K562 (cell line): ENCODE measurements at regions not wholly inside any gene's neighbourhood (a gene's known extent, or its start where the extent isn't known, plus 50 kb on each side); places are given as distances from the start of the nearest gene placed in this dataset.

ENCODE experiments used
- ATAC-seq: fragments of 200-7000 bp; cut with Tn5 transposase; 3 replicates; pipeline ENCODE4 v1.9.1; 2020; ENCODE audit warnings: moderate library complexity
- BruUV-seq: library from RNA; stranded (reverse); fragments of 400-500 nt; replicated peaks from 2 replicates; lab custom pipeline; 2021; lab: Mats Ljungman, UMichigan
- CTCF ChIA-PET: fragments of 300-600 bp; formaldehyde crosslinking; extraction: SDS; loops from one replicate; lab custom pipeline; 2021; ENCODE audit warnings: low intra/inter-chr PET ratio; lab: Yijun Ruan, JAX
- POLR2A ChIA-PET: fragments of 300-600, 350-650 bp; sonication (Branson Sonifier 250); formaldehyde crosslinking; extraction: SDS; loops from one replicate; lab custom pipeline; 2021; ENCODE audit warnings: antibody characterized with exemption, inconsistent platforms; lab: Yijun Ruan, JAX
- DNase-seq, 4 experiments: peaks; one replicate each; pipeline versions ENCODE4 v3.0.0 to v3.0.0-alpha.2; 2011 to 2018; ENCODE audit warnings: low spot score in 3 of 4, mixed read lengths in 3 of 4; ENCODE audit errors: extremely low read depth in 1 of 4
- FAIRE-seq: peaks from 2 replicates; lab custom pipeline; 2011; peaks lifted over from hg19 to GRCh38; lab: Jason Lieb, UNC
- H2AFZ ChIP-seq: 2 replicates; pipeline ENCODE4 v1.6.0; 2011; ENCODE audit warnings: low read depth, low read length, control low read depth, inconsistent platforms
- H3K27ac ChIP-seq: fragments of 200-600 bp; 3 replicates; pipeline ENCODE4 v1.8.0; 2011; ENCODE audit warnings: low read depth, mild to moderate bottlenecking, control low read depth, inconsistent platforms, low read length, moderate library complexity, mixed read lengths; ENCODE audit errors: extremely low read depth
- H3K27me3 ChIP-seq, 2 experiments: fragments of 300-600 bp in 1 of 2; 2 replicates in 1 of 2; 3 replicates in 1 of 2; pipeline versions ENCODE4 v1.6.0 to v1.8.0; 2011; ENCODE audit warnings: inconsistent platforms in 2 of 2, low read length in 2 of 2, mild to moderate bottlenecking in 1 of 2, mixed read lengths in 1 of 2, moderate library complexity in 1 of 2; ENCODE audit not compliant: control insufficient read depth in 2 of 2, insufficient read depth in 2 of 2
- H3K36me3 ChIP-seq: fragments of 300-600 bp; 3 replicates; pipeline ENCODE4 v1.8.0; 2011; ENCODE audit warnings: mild to moderate bottlenecking, low read length, inconsistent platforms; ENCODE audit not compliant: control insufficient read depth, insufficient read depth
- H3K4me1 ChIP-seq, 2 experiments: fragments of 200-600 bp in 1 of 2; replicated peaks in 1 of 2; 2 replicates in 1 of 2; 3 replicates in 1 of 2; pipeline versions ENCODE4 v1.5.1 to v1.8.0; 2011; ENCODE audit warnings: inconsistent platforms in 2 of 2, low read length in 2 of 2, mild to moderate bottlenecking in 1 of 2, mixed read lengths in 1 of 2, moderate library complexity in 1 of 2; ENCODE audit not compliant: control insufficient read depth in 2 of 2, insufficient read depth in 2 of 2
- H3K4me2 ChIP-seq: 2 replicates; pipeline ENCODE4 v1.6.1; 2011; ENCODE audit warnings: low read length, control low read depth, inconsistent platforms, mixed read lengths; ENCODE audit not compliant: insufficient read depth
- H3K4me3 ChIP-seq: fragments of 200-600 bp; sonication (generic), shearing (Covaris generic); 2 replicates; pipeline ENCODE4 v1.5.1; 2016; ENCODE audit warnings: control low read depth, inconsistent platforms
- H3K79me2 ChIP-seq: fragments of 200-600 bp; 3 replicates; pipeline ENCODE4 v1.8.0; 2011; ENCODE audit warnings: low read length, inconsistent platforms; ENCODE audit not compliant: control insufficient read depth, insufficient read depth
- H3K9ac ChIP-seq, 2 experiments: 2 replicates each; pipeline versions ENCODE4 v1.6.0 to v1.6.1; 2011; ENCODE audit warnings: low read depth in 2 of 2, low read length in 2 of 2, control low read depth in 1 of 2, inconsistent platforms in 1 of 2, mild to moderate bottlenecking in 1 of 2, mixed read lengths in 1 of 2; ENCODE audit not compliant: insufficient read depth in 1 of 2
- H3K9me1 ChIP-seq: one replicate; pipeline ENCODE4 v1.6.0; 2011; ENCODE audit warnings: inconsistent platforms, mild to moderate bottlenecking, low read length, moderate library complexity; ENCODE audit not compliant: control insufficient read depth, insufficient read depth
- H3K9me3 ChIP-seq: replicated peaks from 2 replicates; pipeline ENCODE4 v1.5.1; 2011; ENCODE audit warnings: low read depth, low read length, inconsistent platforms; ENCODE audit not compliant: control insufficient read depth, insufficient read depth
- H4K20me1 ChIP-seq: replicated peaks from 2 replicates; pipeline ENCODE4 v1.6.1; 2011; ENCODE audit warnings: low read length, inconsistent platforms, mixed read lengths; ENCODE audit not compliant: control insufficient read depth, insufficient read depth
- ERF ChIP-seq: fragments of 450-650 bp; formaldehyde crosslinking; IDR thresholded peaks from 2 replicates; pipeline ENCODE4 v1.4.0; 2020; ENCODE audit warnings: mild to moderate bottlenecking, mixed read lengths
- ETV6 ChIP-seq, 3 experiments: fragments of 150-350 bp in 1 of 3; sonication (generic) in 1 of 3; formaldehyde crosslinking in 1 of 3; IDR thresholded peaks; 2 replicates each; pipeline versions ENCODE4 v1.6.1 to v1.8.0; 2014 to 2022; ENCODE audit warnings: borderline replicate concordance in 2 of 3, low read depth in 2 of 3, antibody characterized with exemption in 1 of 3, low read length in 1 of 3, mild to moderate bottlenecking in 1 of 3, missing genetic modification reagents in 1 of 3
- HDAC6 ChIP-seq: IDR thresholded peaks from 2 replicates; pipeline ENCODE4 v1.6.1; 2012; ENCODE audit warnings: low read depth, mild to moderate bottlenecking, control low read depth, inconsistent platforms, low read length, moderate library complexity
- HMG20B ChIP-seq: fragments of 250-450 bp; sonication (Bioruptor Pico); IDR thresholded peaks from 2 replicates; pipeline ENCODE4 v1.5.0; 2021; ENCODE audit warnings: mild to moderate bottlenecking
- HMGN3 ChIP-seq: IDR thresholded peaks from 2 replicates; pipeline ENCODE4 v1.6.1; 2011; ENCODE audit warnings: borderline replicate concordance, low read depth, mild to moderate bottlenecking, mixed read lengths, low read length; ENCODE audit not compliant: insufficient read length; ENCODE audit errors: extremely low read depth
- NR2C2 ChIP-seq, 2 experiments: fragments of 200-800 bp in 1 of 2; sonication (Bioruptor generic) in 1 of 2; sonication (generic) in 1 of 2; formaldehyde crosslinking in 1 of 2; IDR thresholded peaks; 2 replicates each; pipeline versions ENCODE4 v1.6.1 to v1.8.0; 2016 to 2022; ENCODE audit warnings: mild to moderate bottlenecking in 1 of 2, missing compliant biosample characterization in 1 of 2, missing genetic modification characterization in 1 of 2, missing genetic modification reagents in 1 of 2
- RFX5 ChIP-seq: IDR thresholded peaks from 2 replicates; pipeline ENCODE4 v1.6.1; 2011; ENCODE audit warnings: low read depth, mild to moderate bottlenecking, improper control_type of control experiment, low read length
- SAFB ChIP-seq: fragments of 200-400 bp; formaldehyde crosslinking; IDR thresholded peaks from 2 replicates; pipeline ENCODE4 v1.6.1; 2017; ENCODE audit warnings: low read depth, low read length, borderline replicate concordance
- TAL1 ChIP-seq: fragments of 450-650 bp; IDR thresholded peaks from 2 replicates; pipeline ENCODE4 v1.6.1; 2016; ENCODE audit warnings: mild to moderate bottlenecking
- TCF3 ChIP-seq: sonication (generic); formaldehyde crosslinking; IDR thresholded peaks from 2 replicates; pipeline ENCODE4 v1.4.0; 2020; ENCODE audit warnings: mild to moderate bottlenecking, missing genetic modification reagents
- TCF7L2 ChIP-seq: fragments of 150-350 bp; IDR thresholded peaks from 2 replicates; pipeline ENCODE4 v1.6.1; 2016; ENCODE audit warnings: low read depth, mild to moderate bottlenecking, low read length, moderate library complexity
- ZNF766 ChIP-seq: fragments of 200-800 bp; sonication (Bioruptor generic); conservative IDR thresholded peaks from 2 replicates; pipeline ENCODE4 v1.6.1; 2016; ENCODE audit warnings: missing genetic modification characterization, missing compliant biosample characterization
- WGBS: fragments of 100-300 bp; shearing (Covaris generic); methylation state at CpG from one replicate; pipeline ENCODE4 v1.1.6; 2016; ENCODE audit warnings: low coverage, mixed read lengths; ENCODE audit not compliant: insufficient coverage; ENCODE audit errors: missing lambda C conversion rate; 5-methylcytosine and 5-hydroxymethylcytosine counted together
- in situ Hi-C: fragments of 300-500 bp; cut with MboI; formaldehyde crosslinking; loops from 4 replicates; pipeline ENCODE4 v1.15.0; 2018; ENCODE audit warnings: inconsistent platforms, mixed read lengths
- intact Hi-C: fragments of 100-400 bp; cut with micrococcal nuclease; formaldehyde crosslinking; loops from 2 replicates; pipeline ENCODE4 v1.14.2; 2022
- TF ChIP-seq, protein P1 (sequence below): fragments of 450-650 bp; IDR thresholded peaks from 2 replicates; pipeline ENCODE4 v1.6.1; 2018; ENCODE audit not compliant: partially characterized antibody
- TF ChIP-seq, protein P2 (sequence below): fragments of 450-650 bp; IDR thresholded peaks from 2 replicates; pipeline ENCODE4 v1.7.1; 2018; ENCODE audit warnings: mild to moderate bottlenecking, low read depth; ENCODE audit not compliant: partially characterized antibody

DNA sequence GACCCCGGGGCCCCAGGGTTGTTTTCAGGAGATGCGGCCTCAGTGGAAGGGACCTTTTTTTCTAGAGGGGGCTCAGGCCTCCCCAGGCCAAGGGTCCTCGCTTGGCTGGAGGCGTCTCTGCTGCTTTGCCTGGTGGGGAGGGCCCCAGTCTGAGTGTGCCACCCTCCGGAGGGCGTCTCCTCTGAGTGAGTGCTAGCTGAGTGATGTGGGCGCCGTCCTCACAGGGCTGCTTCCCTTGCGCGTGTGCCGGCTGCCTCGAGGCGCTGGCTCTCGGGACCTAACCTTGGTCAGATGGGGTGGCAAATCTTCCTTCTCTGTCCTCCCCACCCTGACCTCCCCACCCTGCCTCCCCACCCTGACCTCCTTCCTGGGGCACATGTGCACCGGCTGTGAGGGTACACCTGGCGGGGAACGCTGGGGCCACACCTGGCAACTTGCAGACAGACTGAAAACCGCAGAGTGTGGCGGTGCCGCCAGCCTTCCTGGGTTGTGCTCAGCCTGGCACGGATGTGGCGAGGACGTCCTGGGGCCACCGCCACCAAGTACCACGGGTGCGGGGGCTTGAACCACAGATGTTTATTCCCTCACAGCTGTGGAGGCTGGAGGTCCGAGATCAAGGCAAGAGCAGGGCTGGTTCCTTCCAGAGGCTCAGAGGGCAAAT, 93.0 kb upstream of the TTC34 start:
- ChIA-PET POLR2A (interaction anchor here (0.7 kb wide), 1 partner anchor 95 kb away, joined by 3 read pairs; no protein-coding TSS in a partner anchor), CTCF (no interaction called here)
- no peak overlapping the region for H2AFZ ChIP-seq
- BruUV-seq, result no TSS peak
- in situ Hi-C loops, result no loop called here
- no peaks in the 10 kb centered on the region for H4K20me1 ChIP-seq
- H3K79me2 ChIP-seq, result no peaks in the 10 kb centered on the region
- H3K4me1 ChIP-seq, result no peaks in the 10 kb centered on the region; a peak in 2 of 5 replicates
- peaks cover 9% of the 10 kb centered on the region; the same call in 1 of the 2 replicates for H3K9me3 ChIP-seq
- H3K4me2 ChIP-seq, result no peak overlapping the region
- FAIRE-seq (no peak), ATAC-seq (no peak), DNase-seq (no peak)
- no peak overlapping the region for H3K4me3 ChIP-seq
- peaks cover 0 to 12% of the 10 kb centered on the region in 2 experiments; a peak in 1 of 5 replicates for H3K27me3 ChIP-seq
- H3K27ac ChIP-seq, result no peak overlapping the region
- H3K36me3 ChIP-seq, result no peaks in the 10 kb centered on the region
- WGBS, result 1% methylated on average over 22 of the region's 27 CpGs
- no peaks in the 10 kb centered on the region for H3K9me1 ChIP-seq
- no peak overlapping the region for H3K9ac ChIP-seq
- intact Hi-C loops, result no loop called here
- TF ChIP-seq HDAC6 (no peak), HMG20B (CRISPR knock-in tag) (no peak), HMGN3 (no peak), SAFB (no peak), ZNF766 (CRISPR knock-in tag) (no peak), NR2C2 (CRISPR knock-in tag; IDR thresholded peaks at IDR 0.05) (no peak), NR2C2 (tag; IDR thresholded peaks at IDR 0.05) (no peak), RFX5 (no peak), ETV6 (IDR thresholded peaks at IDR 0.05; ENCODE audit: borderline replicate concordance in 1 of 2, low read depth in 2 of 2, low read length in 1 of 2) (no peak), ETV6 (CRISPR knock-in tag; IDR thresholded peaks at IDR 0.05; ENCODE audit: borderline replicate concordance) (no peak), ERF (no peak), TAL1 (no peak), TCF7L2 (no peak), TCF3 (no peak)
- TF ChIP-seq, protein P1, sequence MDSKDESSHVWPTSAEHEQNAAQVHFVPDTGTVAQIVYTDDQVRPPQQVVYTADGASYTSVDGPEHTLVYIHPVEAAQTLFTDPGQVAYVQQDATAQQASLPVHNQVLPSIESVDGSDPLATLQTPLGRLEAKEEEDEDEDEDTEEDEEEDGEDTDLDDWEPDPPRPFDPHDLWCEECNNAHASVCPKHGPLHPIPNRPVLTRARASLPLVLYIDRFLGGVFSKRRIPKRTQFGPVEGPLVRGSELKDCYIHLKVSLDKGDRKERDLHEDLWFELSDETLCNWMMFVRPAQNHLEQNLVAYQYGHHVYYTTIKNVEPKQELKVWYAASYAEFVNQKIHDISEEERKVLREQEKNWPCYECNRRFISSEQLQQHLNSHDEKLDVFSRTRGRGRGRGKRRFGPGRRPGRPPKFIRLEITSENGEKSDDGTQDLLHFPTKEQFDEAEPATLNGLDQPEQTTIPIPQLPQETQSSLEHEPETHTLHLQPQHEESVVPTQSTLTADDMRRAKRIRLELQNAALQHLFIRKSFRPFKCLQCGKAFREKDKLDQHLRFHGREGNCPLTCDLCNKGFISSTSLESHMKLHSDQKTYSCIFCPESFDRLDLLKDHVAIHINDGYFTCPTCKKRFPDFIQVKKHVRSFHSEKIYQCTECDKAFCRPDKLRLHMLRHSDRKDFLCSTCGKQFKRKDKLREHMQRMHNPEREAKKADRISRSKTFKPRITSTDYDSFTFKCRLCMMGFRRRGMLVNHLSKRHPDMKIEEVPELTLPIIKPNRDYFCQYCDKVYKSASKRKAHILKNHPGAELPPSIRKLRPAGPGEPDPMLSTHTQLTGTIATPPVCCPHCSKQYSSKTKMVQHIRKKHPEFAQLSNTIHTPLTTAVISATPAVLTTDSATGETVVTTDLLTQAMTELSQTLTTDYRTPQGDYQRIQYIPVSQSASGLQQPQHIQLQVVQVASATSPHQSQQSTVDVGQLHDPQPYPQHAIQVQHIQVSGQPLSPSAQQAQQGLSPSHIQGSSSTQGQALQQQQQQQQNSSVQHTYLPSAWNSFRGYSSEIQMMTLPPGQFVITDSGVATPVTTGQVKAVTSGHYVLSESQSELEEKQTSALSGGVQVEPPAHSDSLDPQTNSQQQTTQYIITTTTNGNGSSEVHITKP, result no peak
- TF ChIP-seq, protein P2, sequence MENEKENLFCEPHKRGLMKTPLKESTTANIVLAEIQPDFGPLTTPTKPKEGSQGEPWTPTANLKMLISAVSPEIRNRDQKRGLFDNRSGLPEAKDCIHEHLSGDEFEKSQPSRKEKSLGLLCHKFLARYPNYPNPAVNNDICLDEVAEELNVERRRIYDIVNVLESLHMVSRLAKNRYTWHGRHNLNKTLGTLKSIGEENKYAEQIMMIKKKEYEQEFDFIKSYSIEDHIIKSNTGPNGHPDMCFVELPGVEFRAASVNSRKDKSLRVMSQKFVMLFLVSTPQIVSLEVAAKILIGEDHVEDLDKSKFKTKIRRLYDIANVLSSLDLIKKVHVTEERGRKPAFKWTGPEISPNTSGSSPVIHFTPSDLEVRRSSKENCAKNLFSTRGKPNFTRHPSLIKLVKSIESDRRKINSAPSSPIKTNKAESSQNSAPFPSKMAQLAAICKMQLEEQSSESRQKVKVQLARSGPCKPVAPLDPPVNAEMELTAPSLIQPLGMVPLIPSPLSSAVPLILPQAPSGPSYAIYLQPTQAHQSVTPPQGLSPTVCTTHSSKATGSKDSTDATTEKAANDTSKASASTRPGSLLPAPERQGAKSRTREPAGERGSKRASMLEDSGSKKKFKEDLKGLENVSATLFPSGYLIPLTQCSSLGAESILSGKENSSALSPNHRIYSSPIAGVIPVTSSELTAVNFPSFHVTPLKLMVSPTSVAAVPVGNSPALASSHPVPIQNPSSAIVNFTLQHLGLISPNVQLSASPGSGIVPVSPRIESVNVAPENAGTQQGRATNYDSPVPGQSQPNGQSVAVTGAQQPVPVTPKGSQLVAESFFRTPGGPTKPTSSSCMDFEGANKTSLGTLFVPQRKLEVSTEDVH, result no peak
